ENCODE measurements at regions not wholly inside any gene's neighbourhood (a gene's known extent, or its start where the extent isn't known, plus 50 kb on each side); places are given as distances from the start of the nearest gene placed in this dataset.

- TF ChIP-seq CTCF (conservative IDR thresholded peaks at IDR 0.05) (no peak), EZH2 (IDR thresholded peaks at IDR 0.05; ENCODE audit: low read depth) (no peak)
These were observed 363.3 kb upstream of the F9 start for GRCh38 chrX:139167282-139167681.
